Germinal center (tissue), 1 donor: ENCODE measurements at regions not wholly inside any gene's neighbourhood (a gene's known extent, or its start where the extent isn't known, plus 50 kb on each side); places are given as distances from the start of the nearest gene placed in this dataset.

Experiments
- DNase-seq: peaks from one replicate; pipeline ENCODE4 v3.0.0; 2012; ENCODE audit warnings: mixed read lengths, low spot score

- peak; percentile 63 for DNase-seq
Observed at GRCh38 chr7:106166651-106167342, 54.7 kb upstream of the SYPL1 start.

GRCh38 chr7:106165337-106165736, 53.2 kb upstream of the SYPL1 start:
- peak; percentile 50 for DNase-seq

- DNase-seq: no peak
Observed at GRCh38 chr7:106163257-106163656, 51.1 kb upstream of the SYPL1 start.
